ENCODE measurements at regions not wholly inside any gene's neighbourhood (a gene's known extent, or its start where the extent isn't known, plus 50 kb on each side); places are given as distances from the start of the nearest gene placed in this dataset.

GRCh38 chr1:68340951-68341350 is 108.6 kb upstream of the WLS start:
- no peak for TF ChIP-seq NFRKB (IDR thresholded peaks at IDR 0.05)
- no peak for TF ChIP-seq SUZ12 (IDR thresholded peaks at IDR 0.05)
- TF ChIP-seq SP1 (IDR thresholded peaks at IDR 0.05): no peak
- TF ChIP-seq FOXM1 (IDR thresholded peaks at IDR 0.05; ENCODE audit: borderline replicate concordance): no peak
- no peak for TF ChIP-seq HDGF (IDR thresholded peaks at IDR 0.05; ENCODE audit: borderline replicate concordance)
